GM21737 (cell line): ENCODE measurements at regions not wholly inside any gene's neighbourhood (a gene's known extent, or its start where the extent isn't known, plus 50 kb on each side); places are given as distances from the start of the nearest gene placed in this dataset.

Experiments used
- ATAC-seq: cut with Tn5 transposase; IDR thresholded peaks from one replicate; pipeline ENCODE4 v1.9.1; 2021; ENCODE audit warnings: mild to moderate bottlenecking, moderate library complexity; ENCODE audit not compliant: unreplicated experiment

GRCh38 chr11:93248602-93249001, 50.8 kb upstream of the SLC36A4 start:
- no peak for ATAC-seq

- no peak for ATAC-seq
Measured at GRCh38 chr11:93249459-93250220, 51.8 kb upstream of the SLC36A4 start.

DNA sequence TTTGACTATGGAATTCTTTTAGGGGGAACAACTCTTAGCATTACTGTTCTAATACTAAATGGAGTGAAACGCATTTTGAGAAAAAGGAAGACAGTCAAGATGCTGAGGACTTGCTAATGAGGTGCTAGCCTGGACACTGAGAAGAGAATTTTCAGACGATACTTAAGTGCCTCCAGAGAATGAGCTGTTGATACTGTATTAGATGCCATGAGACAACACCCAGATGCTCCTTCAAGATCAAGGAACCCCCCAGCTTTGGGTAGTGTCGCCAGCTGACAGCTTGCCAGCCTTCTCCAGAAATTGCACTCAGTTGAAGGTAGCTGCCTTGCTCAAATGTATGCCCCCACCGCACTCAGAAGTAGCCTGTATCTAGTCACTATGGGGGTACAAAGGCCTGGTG, 52.5 kb upstream of the SLC36A4 start:
- no peak for ATAC-seq

DNA sequence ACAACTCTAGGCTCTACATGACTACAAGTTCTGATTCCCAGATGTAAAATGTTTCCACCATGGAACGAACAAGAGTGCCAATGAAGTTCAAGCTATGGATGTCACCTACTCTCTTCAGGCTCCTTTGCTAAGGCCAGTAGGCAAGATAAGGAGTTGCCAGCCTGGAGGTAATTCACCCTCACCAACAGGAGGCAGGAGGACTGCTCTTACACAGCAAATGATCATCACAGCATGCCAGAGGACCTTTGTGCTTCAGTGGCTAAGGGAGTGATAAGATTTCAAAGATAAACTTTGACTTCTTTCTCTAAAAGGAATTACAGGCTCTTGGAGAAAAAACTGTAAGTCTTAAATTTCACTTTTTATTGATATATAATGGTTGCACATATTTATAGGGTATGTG, 54.1 kb upstream of the SLC36A4 start:
- ATAC-seq: no peak

DNA sequence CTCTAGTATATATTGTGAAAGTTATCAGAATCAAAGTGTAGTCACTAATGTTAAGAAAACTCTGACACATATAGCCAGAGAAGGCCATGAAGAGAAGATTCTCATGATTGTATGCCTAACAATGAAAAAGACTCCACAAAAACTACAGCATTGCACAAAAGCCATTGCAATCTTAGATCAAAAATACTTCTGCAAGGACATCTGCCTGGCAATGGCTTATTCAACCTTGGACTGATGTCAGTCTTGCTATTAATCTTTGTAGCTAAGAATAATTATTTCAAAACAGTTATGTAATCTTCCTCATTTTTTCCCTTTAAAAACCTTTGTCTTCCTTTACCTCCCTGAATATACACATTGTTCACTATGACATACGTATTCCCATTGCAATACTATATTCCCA, 55.3 kb upstream of the SLC36A4 start:
- no peak for ATAC-seq

DNA sequence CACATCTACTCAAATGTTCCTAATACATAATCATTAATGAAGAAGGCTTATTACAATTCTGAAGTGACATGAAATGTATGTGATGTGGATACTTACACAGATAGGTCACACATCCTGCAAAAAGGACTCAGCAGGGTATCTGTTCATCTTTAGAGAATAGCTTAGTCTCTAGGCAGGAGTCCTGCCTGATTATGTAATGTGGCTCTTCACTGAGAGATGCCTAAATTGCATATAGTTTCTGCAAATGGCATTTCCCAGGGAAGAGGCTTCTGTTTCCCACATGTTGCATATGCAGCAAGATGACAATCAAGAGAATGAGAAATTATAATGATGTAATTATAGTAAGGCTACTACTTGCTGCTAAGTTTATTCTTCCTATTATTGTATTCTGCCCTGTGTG, 58.8 kb upstream of the SLC36A4 start:
- no peak for ATAC-seq

DNA sequence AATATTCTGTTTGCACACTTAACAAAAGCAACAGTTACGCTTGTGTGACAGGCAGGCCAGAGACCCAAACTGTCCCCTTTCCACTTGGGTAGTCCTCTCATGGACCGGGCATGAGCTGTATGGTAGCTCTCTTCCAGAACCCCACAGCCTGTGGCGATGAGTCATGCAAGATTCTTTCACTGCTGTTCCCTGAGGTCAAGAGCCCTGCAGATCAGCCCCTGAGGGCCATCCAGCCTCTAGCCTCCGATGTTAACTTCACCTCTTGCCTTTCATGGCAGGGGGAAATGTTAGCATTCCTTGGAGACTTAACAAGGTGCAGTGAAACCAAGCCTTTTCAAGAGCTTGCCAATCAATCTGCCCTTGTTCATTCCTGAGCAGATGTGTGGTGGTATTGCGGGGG, 63.2 kb upstream of the DEUP1 start:
- ATAC-seq: no peak

- no peak for ATAC-seq
Measured at GRCh38 chr11:93268287-93269040, 62.1 kb upstream of the DEUP1 start.

- no peak for ATAC-seq
Measured at GRCh38 chr11:93271596-93271995, 58.9 kb upstream of the DEUP1 start.

GRCh38 chr11:93274851-93275250, 55.7 kb upstream of the DEUP1 start:
- no peak for ATAC-seq

DNA sequence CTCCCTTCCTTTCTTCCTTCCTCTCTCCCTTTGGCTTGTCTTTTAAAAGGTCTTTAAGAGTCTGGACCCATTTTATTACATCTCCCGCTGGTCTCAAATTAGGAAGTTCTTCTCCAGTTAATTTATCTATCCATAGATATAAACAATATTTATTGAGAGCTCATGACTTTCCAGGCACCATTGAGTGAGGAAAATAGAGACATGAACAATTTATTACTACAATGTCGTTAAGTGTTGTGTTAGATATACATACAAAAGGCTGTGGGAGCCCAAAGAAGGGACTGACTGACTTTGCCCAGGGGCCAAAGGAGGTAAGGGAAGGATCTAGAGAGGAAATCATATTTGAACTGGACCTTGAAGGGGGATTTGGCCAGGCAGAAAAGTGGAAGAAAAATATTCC, 51.6 kb upstream of the DEUP1 start:
- no peak for ATAC-seq

- peak; percentile 66 for ATAC-seq
Measured at GRCh38 chr11:93279851-93280347, 50.6 kb upstream of the DEUP1 start.
